IMR-90 (cell line): ENCODE measurements at regions not wholly inside any gene's neighbourhood (a gene's known extent, or its start where the extent isn't known, plus 50 kb on each side); places are given as distances from the start of the nearest gene placed in this dataset.

Source experiments
- ATAC-seq: fragments of 200-7000 bp; cut with Tn5 transposase; 2 replicates; pipeline ENCODE4 v1.9.1; 2020; ENCODE audit warnings: low read depth, mild to moderate bottlenecking, moderate library complexity
- BruUV-seq: library from RNA; stranded (reverse); fragments of 400-500 nt; replicated peaks from 2 replicates; lab custom pipeline; 2021; lab: Mats Ljungman, UMichigan
- CTCF ChIA-PET: fragments of 300-600 bp; formaldehyde crosslinking; extraction: SDS; loops from one replicate; lab custom pipeline; 2021; ENCODE audit warnings: antibody characterized with exemption; lab: Yijun Ruan, JAX
- POLR2A ChIA-PET: fragments of 300-600 bp; sonication (Branson Sonifier 250); formaldehyde crosslinking; loops from one replicate; lab custom pipeline; 2022; ENCODE audit warnings: antibody characterized with exemption; ENCODE audit not compliant: unreplicated experiment; lab: Charles Lee
- DNase-seq: peaks from one replicate; pipeline ENCODE4 v3.0.0; 2013
- H2AFZ ChIP-seq: replicated peaks from 2 replicates; pipeline ENCODE3; 2013; ENCODE audit warnings: low read length, mild to moderate bottlenecking; ENCODE audit not compliant: poor library complexity
- H2AK5ac ChIP-seq: 2 replicates; pipeline ENCODE4 v1.6.1; 2013; ENCODE audit warnings: low read depth, low read length, inconsistent platforms
- H2AK9ac ChIP-seq: replicated peaks from 2 replicates; pipeline ENCODE3; 2013; ENCODE audit warnings: mild to moderate bottlenecking, low read depth, low read length, moderate library complexity; ENCODE audit not compliant: poor library complexity
- H2BK120ac ChIP-seq: 2 replicates; pipeline ENCODE4 v1.6.1; 2013; ENCODE audit warnings: low read depth, low read length, inconsistent platforms
- H2BK15ac ChIP-seq: 3 replicates; pipeline ENCODE4 v1.6.1; 2013; ENCODE audit warnings: low read depth, low read length, inconsistent platforms
- H2BK20ac ChIP-seq: 2 replicates; pipeline ENCODE4 v1.6.1; 2013; ENCODE audit warnings: low read depth, mild to moderate bottlenecking, inconsistent platforms, low read length, moderate library complexity
- H2BK5ac ChIP-seq: 2 replicates; pipeline ENCODE4 v1.6.1; 2013; ENCODE audit warnings: mild to moderate bottlenecking, low read depth, low read length, inconsistent platforms; ENCODE audit not compliant: poor library complexity, severe bottlenecking
- H3K14ac ChIP-seq: replicated peaks from 2 replicates; pipeline ENCODE4 v1.6.1; 2013; ENCODE audit warnings: low read depth, low read length, inconsistent platforms
- H3K18ac ChIP-seq: 2 replicates; pipeline ENCODE4 v1.6.1; 2013; ENCODE audit warnings: low read depth, low read length, control low read depth
- H3K23ac ChIP-seq: 2 replicates; pipeline ENCODE4 v1.6.1; 2013; ENCODE audit warnings: low read depth, low read length, inconsistent platforms
- H3K27ac ChIP-seq: 2 replicates; pipeline ENCODE4 v1.5.1; 2013; ENCODE audit warnings: mild to moderate bottlenecking, control low read depth, low read length; ENCODE audit not compliant: insufficient read depth
- H3K27me3 ChIP-seq: 2 replicates; pipeline ENCODE4 v1.6.1; 2013; ENCODE audit warnings: low read length; ENCODE audit not compliant: control insufficient read depth, insufficient read depth
- H3K36me3 ChIP-seq: 2 replicates; pipeline ENCODE4 v1.6.1; 2013; ENCODE audit warnings: low read length, mixed read lengths; ENCODE audit not compliant: control insufficient read depth, insufficient read depth
- H3K4ac ChIP-seq: 2 replicates; pipeline ENCODE4 v1.6.1; 2013; ENCODE audit warnings: low read depth, low read length, inconsistent platforms
- H3K4me1 ChIP-seq: 2 replicates; pipeline ENCODE4 v1.6.1; 2013; ENCODE audit warnings: low read length, mixed read lengths; ENCODE audit not compliant: control insufficient read depth, insufficient read depth
- H3K4me2 ChIP-seq: 2 replicates; pipeline ENCODE4 v1.6.1; 2013; ENCODE audit warnings: low read depth, mild to moderate bottlenecking, control low read depth, low read length, moderate library complexity
- H3K4me3 ChIP-seq: 2 replicates; pipeline ENCODE4 v1.5.1; 2013; ENCODE audit warnings: low read depth, mild to moderate bottlenecking, control low read depth, low read length, moderate library complexity; ENCODE audit not compliant: insufficient read depth
- H3K56ac ChIP-seq: 2 replicates; pipeline ENCODE4 v1.6.1; 2013; ENCODE audit warnings: low read length, inconsistent platforms; ENCODE audit not compliant: insufficient read depth; ENCODE audit errors: extremely low read depth
- H3K79me1 ChIP-seq, 2 experiments: 2 replicates each; pipeline ENCODE4 v1.6.1; 2013; ENCODE audit warnings: low read length in 2 of 2, inconsistent platforms in 1 of 2, low read depth in 1 of 2
- H3K9ac ChIP-seq: 2 replicates; pipeline ENCODE4 v1.6.1; 2013; ENCODE audit warnings: low read depth, low read length, control low read depth
- H3K9me1 ChIP-seq: 2 replicates; pipeline ENCODE4 v1.6.1; 2013; ENCODE audit warnings: low read length, inconsistent platforms; ENCODE audit not compliant: insufficient read depth
- H3K9me3 ChIP-seq: 2 replicates; pipeline ENCODE4 v1.6.1; 2013; ENCODE audit warnings: low read length; ENCODE audit not compliant: control insufficient read depth, insufficient read depth
- H4K20me1 ChIP-seq: 2 replicates; pipeline ENCODE4 v1.6.1; 2013; ENCODE audit warnings: low read length, inconsistent platforms; ENCODE audit not compliant: insufficient read depth
- H4K5ac ChIP-seq: 2 replicates; pipeline ENCODE4 v1.6.1; 2013; ENCODE audit warnings: mild to moderate bottlenecking, low read depth, low read length, control low read depth
- H4K8ac ChIP-seq, 2 experiments: 2 replicates each; pipeline ENCODE4 v1.6.1; 2013; ENCODE audit warnings: low read depth in 2 of 2, low read length in 2 of 2, control low read depth in 1 of 2, inconsistent platforms in 1 of 2
- H4K91ac ChIP-seq: 2 replicates; pipeline ENCODE4 v1.6.1; 2013; ENCODE audit warnings: low read depth, low read length, inconsistent platforms; ENCODE audit not compliant: insufficient read depth
- ELK1 ChIP-seq: fragments of 150-350 bp; IDR thresholded peaks from 2 replicates; pipeline ENCODE4 v1.6.1; 2016; ENCODE audit warnings: low read depth, mild to moderate bottlenecking, low read length, moderate library complexity, borderline replicate concordance
- WGBS, 2 experiments: methylation state at CpG; one replicate each; pipeline versions ENCODE4 v1.1.5 to v1.1.7; 2013; ENCODE audit warnings: missing lambda C conversion rate in 2 of 2; ENCODE audit not compliant: insufficient read length in 1 of 2; ENCODE audit errors: extremely low coverage in 2 of 2; 5-methylcytosine and 5-hydroxymethylcytosine counted together
- dilution Hi-C: fragments of 300-500 bp; cut with HindIII; formaldehyde crosslinking; loops from one replicate; pipeline ENCODE4 v1.14.3; 2018; ENCODE audit warnings: low sequenced_read_pairs; ENCODE audit not compliant: unreplicated experiment
- in situ Hi-C: fragments of 300-500 bp; cut with MboI; formaldehyde crosslinking; loops from 3 replicates; pipeline ENCODE4 v1.14.3; 2019; ENCODE audit warnings: low sequenced_read_pairs, inconsistent platforms, mixed read lengths
- intact Hi-C: fragments of 100-400 bp; cut with micrococcal nuclease; formaldehyde crosslinking; loops from 2 replicates; pipeline ENCODE4 v1.10.0; 2022

- H2BK5ac ChIP-seq, result no peak overlapping the region
- dilution Hi-C loops, result no loop called here
- no peak overlapping the region for H2BK120ac ChIP-seq
- H3K27me3 ChIP-seq, result no peaks in the 10 kb centered on the region
- H2BK15ac ChIP-seq, result no peak overlapping the region
- H3K36me3 ChIP-seq, result no peaks in the 10 kb centered on the region
- no TSS peak for BruUV-seq
- H3K9ac ChIP-seq, result no peak overlapping the region
- H3K27ac ChIP-seq, result no peak overlapping the region
- no peaks in the 10 kb centered on the region for H3K79me1 ChIP-seq
- no peak overlapping the region for H4K8ac ChIP-seq
- H2AK9ac ChIP-seq, result no peak overlapping the region
- no peaks in the 10 kb centered on the region for H4K20me1 ChIP-seq
- H3K9me3 ChIP-seq, result peaks cover 2% of the 10 kb centered on the region; the same call in 1 of the 2 replicates
- WGBS, 2 experiments, result no CpG with 5 or more reads among the region's 8 CpGs
- no peak overlapping the region for H3K14ac ChIP-seq
- DNase-seq (no peak), ATAC-seq (no peak)
- H3K4ac ChIP-seq, result no peak overlapping the region
- H3K56ac ChIP-seq, result no peak overlapping the region
- ChIA-PET POLR2A (no interaction called here), CTCF (no interaction called here)
- H2AK5ac ChIP-seq, result no peak overlapping the region
- intact Hi-C loops, result no loop called here
- no peak overlapping the region for H3K4me2 ChIP-seq
- H3K9me1 ChIP-seq, result 0 out of 2 replicates have a peak, but pooled peaks cover 3% of the 10 kb centered on the region
- H2BK20ac ChIP-seq, result no peak overlapping the region
- H3K4me3 ChIP-seq, result no peak overlapping the region
- in situ Hi-C loops, result no loop called here
- H4K91ac ChIP-seq, result no peak overlapping the region
- H2AFZ ChIP-seq, result no peak overlapping the region
- TF ChIP-seq ELK1, result no peak
- H3K18ac ChIP-seq, result no peak overlapping the region
- H3K23ac ChIP-seq, result no peak overlapping the region
- H4K5ac ChIP-seq, result no peak overlapping the region
- peaks cover 6% of the 10 kb centered on the region for H3K4me1 ChIP-seq
These were observed 476.6 kb downstream of the SETD4 start for GRCh38 chr21:35583566-35584216.
